Neuronal stem cell (in vitro differentiated cells): ENCODE measurements at regions not wholly inside any gene's neighbourhood (a gene's known extent, or its start where the extent isn't known, plus 50 kb on each side); places are given as distances from the start of the nearest gene placed in this dataset.

Experiments
- DNase-seq: peaks from one replicate; pipeline ENCODE4 v3.0.0-alpha.2; 2013; ENCODE audit warnings: low spot score
- H2AFZ ChIP-seq: one replicate; pipeline ENCODE4 v1.6.1; 2013; ENCODE audit warnings: mild to moderate bottlenecking, low read length, inconsistent platforms
- H2AK5ac ChIP-seq: 2 replicates; pipeline ENCODE4 v1.6.1; 2013; ENCODE audit warnings: low read depth, mild to moderate bottlenecking, inconsistent platforms, low read length, moderate library complexity, mixed read lengths
- H2BK120ac ChIP-seq: 2 replicates; pipeline ENCODE4 v1.6.1; 2013; ENCODE audit warnings: low read depth, mild to moderate bottlenecking, inconsistent platforms, low read length, moderate library complexity, mixed read lengths
- H2BK12ac ChIP-seq: one replicate; pipeline ENCODE4 v1.6.1; 2013; ENCODE audit warnings: low read length, inconsistent platforms
- H2BK15ac ChIP-seq: 2 replicates; pipeline ENCODE4 v1.6.1; 2013; ENCODE audit warnings: mild to moderate bottlenecking, low read length, inconsistent platforms, mixed read lengths
- H2BK5ac ChIP-seq: one replicate; pipeline ENCODE4 v1.6.1; 2013; ENCODE audit warnings: inconsistent platforms, mild to moderate bottlenecking, low read length, moderate library complexity
- H3K14ac ChIP-seq: one replicate; pipeline ENCODE4 v1.6.1; 2013; ENCODE audit warnings: low read length, inconsistent platforms
- H3K18ac ChIP-seq: 2 replicates; pipeline ENCODE4 v1.6.1; 2013; ENCODE audit warnings: low read length, inconsistent platforms
- H3K23ac ChIP-seq: 2 replicates; pipeline ENCODE4 v1.6.1; 2013; ENCODE audit warnings: low read depth, mild to moderate bottlenecking, mixed read lengths, low read length, inconsistent platforms; ENCODE audit not compliant: poor library complexity
- H3K27ac ChIP-seq: replicated peaks from 3 replicates; pipeline ENCODE4 v1.5.1; 2013; ENCODE audit warnings: low read length, inconsistent platforms
- H3K27me3 ChIP-seq, 3 experiments: 2 replicates each; pipeline ENCODE4 v1.6.1; 2013; ENCODE audit warnings: low read length in 3 of 3, mild to moderate bottlenecking in 2 of 3, inconsistent platforms in 1 of 3, low read depth in 1 of 3, mixed read lengths in 1 of 3, moderate library complexity in 1 of 3; ENCODE audit not compliant: control insufficient read depth in 3 of 3, insufficient read depth in 3 of 3
- H3K36me3 ChIP-seq, 2 donors: replicated peaks in 1 of 2; 2 replicates each; pipeline ENCODE4 v1.6.1; 2013; ENCODE audit warnings: low read length in 2 of 2; ENCODE audit not compliant: control insufficient read depth in 2 of 2, insufficient read depth in 2 of 2
- H3K4ac ChIP-seq: 2 replicates; pipeline ENCODE4 v1.6.1; 2013; ENCODE audit warnings: inconsistent platforms, mild to moderate bottlenecking, low read length, moderate library complexity
- H3K4me1 ChIP-seq, 2 donors: 1 replicate in 1 of 2; 2 replicates in 1 of 2; pipeline ENCODE4 v1.6.1; 2013; ENCODE audit warnings: low read length in 2 of 2, low read depth in 1 of 2; ENCODE audit not compliant: control insufficient read depth in 2 of 2, insufficient read depth in 1 of 2
- H3K4me2 ChIP-seq: one replicate; pipeline ENCODE4 v1.6.1; 2013; ENCODE audit warnings: mild to moderate bottlenecking, low read length, inconsistent platforms; ENCODE audit not compliant: insufficient read depth, poor library complexity, severe bottlenecking
- H3K4me3 ChIP-seq, 2 donors: 2 replicates each; pipeline ENCODE4 v1.5.1; 2013; ENCODE audit warnings: low read length in 2 of 2, mild to moderate bottlenecking in 2 of 2, inconsistent platforms in 1 of 2, moderate library complexity in 1 of 2
- H3K79me1 ChIP-seq: one replicate; pipeline ENCODE4 v1.6.1; 2013; ENCODE audit warnings: low read depth, mild to moderate bottlenecking, inconsistent platforms, low read length, moderate library complexity
- H3K9ac ChIP-seq: one replicate; pipeline ENCODE4 v1.6.1; 2013; ENCODE audit warnings: mild to moderate bottlenecking, low read depth, low read length, inconsistent platforms; ENCODE audit not compliant: poor library complexity
- H3K9me3 ChIP-seq, 2 donors: replicated peaks in 1 of 2; 2 replicates each; pipeline versions ENCODE3 to v1.6.1; 2013; ENCODE audit warnings: low read length in 2 of 2, mild to moderate bottlenecking in 2 of 2, inconsistent platforms in 1 of 2, low read depth in 1 of 2, mixed read lengths in 1 of 2, moderate library complexity in 1 of 2; ENCODE audit not compliant: control insufficient read depth in 2 of 2, insufficient read depth in 1 of 2
- H4K8ac ChIP-seq: one replicate; pipeline ENCODE4 v1.6.1; 2013; ENCODE audit warnings: low read depth, mild to moderate bottlenecking, inconsistent platforms, low read length, moderate library complexity
- H4K91ac ChIP-seq: one replicate; pipeline ENCODE4 v1.6.1; 2013; ENCODE audit warnings: low read length, low read depth, mild to moderate bottlenecking, inconsistent platforms; ENCODE audit not compliant: poor library complexity
- WGBS, 2 donors: extraction: QIAGEN DNeasy Blood & Tissue Kit; methylation state at CpG; one replicate each; pipeline ENCODE4 v1.1.7; 2013; ENCODE audit warnings: missing lambda C conversion rate in 2 of 2, mixed read lengths in 1 of 2; ENCODE audit not compliant: insufficient read length in 2 of 2, insufficient replicate concordance in 1 of 2; ENCODE audit errors: extremely low coverage in 2 of 2; 5-methylcytosine and 5-hydroxymethylcytosine counted together

DNA sequence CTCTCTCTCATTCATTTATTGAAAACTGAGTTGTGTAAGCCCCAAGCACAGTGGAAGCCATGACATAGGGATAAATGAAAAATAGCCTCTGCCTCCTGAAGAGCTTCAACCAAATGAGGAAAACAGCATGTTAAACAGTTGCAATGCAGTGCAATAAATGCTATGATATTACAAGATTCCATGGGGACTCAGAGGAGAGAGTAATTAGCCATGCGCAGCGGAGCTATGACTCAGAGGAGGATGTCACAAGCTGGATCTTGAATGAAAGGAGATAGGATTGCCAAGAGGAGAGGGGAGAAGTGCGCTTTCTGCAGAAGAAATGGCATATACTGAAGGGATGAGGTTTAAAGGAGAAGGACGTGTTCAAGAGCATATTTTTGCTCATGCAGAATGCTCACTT is 231.3 kb upstream of the PLXNA2 start:
- no CpG with 5 or more reads among the region's 4 CpGs for WGBS, 2 donors
- H3K27me3 ChIP-seq: no peaks in the 10 kb centered on the region
- no peak overlapping the region for H3K23ac ChIP-seq
- no peak overlapping the region for H2BK12ac ChIP-seq
- no peak overlapping the region for H4K8ac ChIP-seq
- no peak overlapping the region for H3K4me3 ChIP-seq
- no peak overlapping the region for H3K27ac ChIP-seq
- no peak overlapping the region for H3K9ac ChIP-seq
- no peak overlapping the region for H2BK120ac ChIP-seq
- no peak overlapping the region for H3K18ac ChIP-seq
- H3K36me3 ChIP-seq: no peaks in the 10 kb centered on the region
- no peak overlapping the region for H3K4me2 ChIP-seq
- DNase-seq: no peak
- H3K9me3 ChIP-seq: no peaks in the 10 kb centered on the region
- no peak overlapping the region for H2AK5ac ChIP-seq
- no peak overlapping the region for H3K14ac ChIP-seq
- H3K79me1 ChIP-seq: no peaks in the 10 kb centered on the region
- H3K4me1 ChIP-seq: peaks cover 2 to 10% of the 10 kb centered on the region in 2 donors
- H4K91ac ChIP-seq: no peak overlapping the region
- H3K4ac ChIP-seq: no peak overlapping the region
- H2BK15ac ChIP-seq: no peak overlapping the region
- H2AFZ ChIP-seq: no peak overlapping the region
- no peak overlapping the region for H2BK5ac ChIP-seq

GRCh38 chr1:208475951-208476845 is 232.0 kb upstream of the PLXNA2 start:
- H4K91ac ChIP-seq: no peak overlapping the region
- no peak overlapping the region for H3K14ac ChIP-seq
- H2BK120ac ChIP-seq: no peak overlapping the region
- H2BK15ac ChIP-seq: no peak overlapping the region
- no peak overlapping the region for H3K4ac ChIP-seq
- H3K9me3 ChIP-seq: no peaks in the 10 kb centered on the region
- no peak overlapping the region for H2AK5ac ChIP-seq
- no peak overlapping the region for H3K9ac ChIP-seq
- no peak overlapping the region for H2BK5ac ChIP-seq
- no peaks in the 10 kb centered on the region for H3K27me3 ChIP-seq
- no CpG with 5 or more reads among the region's 5 CpGs for WGBS, 2 donors
- H3K36me3 ChIP-seq: no peaks in the 10 kb centered on the region
- peak; percentile 73 for DNase-seq
- peaks cover 2 to 10% of the 10 kb centered on the region in 2 donors for H3K4me1 ChIP-seq
- no peak overlapping the region for H2AFZ ChIP-seq
- no peaks in the 10 kb centered on the region for H3K79me1 ChIP-seq
- no peak overlapping the region for H3K4me2 ChIP-seq
- no peak overlapping the region for H2BK12ac ChIP-seq
- no peak overlapping the region for H3K27ac ChIP-seq
- no peak overlapping the region for H3K23ac ChIP-seq
- no peak overlapping the region for H3K18ac ChIP-seq
- H3K4me3 ChIP-seq: no peak overlapping the region
- no peak overlapping the region for H4K8ac ChIP-seq

DNA sequence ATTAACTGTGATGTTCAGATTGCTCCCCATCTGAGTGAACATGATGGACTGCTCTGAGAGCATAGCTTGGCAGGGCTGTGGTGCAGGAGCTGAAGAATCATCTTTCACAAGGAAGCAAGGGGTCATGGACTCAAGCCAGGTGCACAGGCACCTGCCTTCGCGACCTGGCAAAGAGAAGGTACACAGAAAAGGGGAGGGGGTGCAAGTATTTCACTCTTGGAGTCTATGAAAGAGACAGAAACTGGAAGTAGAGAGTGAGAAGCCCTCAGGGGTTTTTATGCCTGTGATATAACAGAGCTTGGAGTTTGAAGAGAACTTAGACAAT is 232.6 kb upstream of the PLXNA2 start:
- Histone ChIP-seq H2BK15ac (no peak overlapping the region), H3K4ac (no peak overlapping the region), H2BK12ac (no peak overlapping the region), H3K18ac (peak overlapping the region; percentile 30), H2BK120ac (no peak overlapping the region), H4K91ac (no peak overlapping the region), H3K4me2 (no peak overlapping the region), H3K27ac (no peak overlapping the region), H3K36me3 (no peaks in the 10 kb centered on the region), H3K79me1 (no peaks in the 10 kb centered on the region), H4K8ac (no peak overlapping the region), H3K27me3 (no peaks in the 10 kb centered on the region), H3K4me3 (no peak overlapping the region), H2AK5ac (no peak overlapping the region), H2AFZ (no peak overlapping the region), H3K4me1 (peaks cover 2 to 10% of the 10 kb centered on the region in 2 donors), H2BK5ac (no peak overlapping the region), H3K14ac (no peak overlapping the region), H3K9ac (no peak overlapping the region), H3K9me3 (no peaks in the 10 kb centered on the region), H3K23ac (no peak overlapping the region)
- WGBS, 2 donors: no CpG with 5 or more reads among the region's 2 CpGs
- DNase-seq: no peak

GRCh38 chr1:208479435-208479834 is 235.3 kb upstream of the PLXNA2 start:
- no CpG with 5 or more reads among the region's 7 CpGs for WGBS, 2 donors
- no peak overlapping the region for H3K9ac ChIP-seq
- no peaks in the 10 kb centered on the region for H3K36me3 ChIP-seq
- no peak overlapping the region for H2BK15ac ChIP-seq
- no peak overlapping the region for H4K8ac ChIP-seq
- no peak overlapping the region for H2BK5ac ChIP-seq
- no peak overlapping the region for H2AFZ ChIP-seq
- no peak overlapping the region for H3K4ac ChIP-seq
- no peak overlapping the region for H3K4me2 ChIP-seq
- H3K4me1 ChIP-seq: peaks cover 2 to 10% of the 10 kb centered on the region in 2 donors
- no peaks in the 10 kb centered on the region for H3K27me3 ChIP-seq
- no peak overlapping the region for H3K4me3 ChIP-seq
- H2AK5ac ChIP-seq: no peak overlapping the region
- H3K23ac ChIP-seq: no peak overlapping the region
- no peaks in the 10 kb centered on the region for H3K79me1 ChIP-seq
- H4K91ac ChIP-seq: no peak overlapping the region
- H3K9me3 ChIP-seq: no peaks in the 10 kb centered on the region
- no peak overlapping the region for H2BK120ac ChIP-seq
- H3K27ac ChIP-seq: no peak overlapping the region
- no peak for DNase-seq
- no peak overlapping the region for H3K18ac ChIP-seq
- no peak overlapping the region for H3K14ac ChIP-seq
- no peak overlapping the region for H2BK12ac ChIP-seq
